BLaER1 treated with 17β-estradiol and CSF1 and Interleukin-3, amounts not matched to agents 10 nM and 100 nM (cell line): ENCODE measurements at regions not wholly inside any gene's neighbourhood (a gene's known extent, or its start where the extent isn't known, plus 50 kb on each side); places are given as distances from the start of the nearest gene placed in this dataset.
"Not testable (repeated sequence)": the region's sequence is repeated elsewhere in the genome, so short reads cannot be mapped to it uniquely, and the experiment has no call there.

ENCODE experiments used
- H3K27ac ChIP-seq, 11 experiments: shearing (Covaris generic); formaldehyde crosslinking; 2 replicates each; pipeline ENCODE4 v1.8.1; 2022
- H3K27me3 ChIP-seq, 11 experiments: shearing (Covaris generic); formaldehyde crosslinking; 2 replicates each; pipeline ENCODE4 v1.8.1; 2022
- H3K36me3 ChIP-seq, 11 experiments: shearing (Covaris generic); formaldehyde crosslinking; 2 replicates each; pipeline ENCODE4 v1.8.1; 2022
- H3K4me1 ChIP-seq, 10 experiments: shearing (Covaris generic); formaldehyde crosslinking; 2 replicates each; pipeline ENCODE4 v1.8.1; 2022
- H3K4me2 ChIP-seq, 11 experiments: shearing (Covaris generic); formaldehyde crosslinking; 2 replicates each; pipeline ENCODE4 v1.8.1; 2022
- H3K4me3 ChIP-seq, 10 experiments: shearing (Covaris generic); formaldehyde crosslinking; 2 replicates each; pipeline ENCODE4 v1.8.1; 2022
- H3K9ac ChIP-seq, 11 experiments: shearing (Covaris generic); formaldehyde crosslinking; 2 replicates each; pipeline ENCODE4 v1.8.1; 2022
- H3K9me3 ChIP-seq, 11 experiments: shearing (Covaris generic); formaldehyde crosslinking; replicated peaks in 1 of 11; 2 replicates each; pipeline ENCODE4 v1.8.1; 2022
- H4K20me1 ChIP-seq, 11 experiments: shearing (Covaris generic); formaldehyde crosslinking; 2 replicates each; pipeline ENCODE4 v1.8.1; 2022
- Cebpa-rat ChIP-seq, 11 experiments: shearing (Covaris generic); IDR thresholded peaks; 2 replicates each; pipeline ENCODE4 v1.8.1; 2022

GRCh38 chr18:39454866-39455265, 1889.3 kb upstream of the CELF4 start:
- no peak overlapping the region for H3K9ac ChIP-seq
- no peak overlapping the region for H3K27ac ChIP-seq
- H3K4me1 ChIP-seq, result peaks cover 0 to 8% (median 0%) of the 10 kb centered on the region in 10 experiments; a peak in 3 of 20 replicates
- no peaks in the 10 kb centered on the region for H3K36me3 ChIP-seq
- H3K4me3 ChIP-seq, result no peak overlapping the region
- no peak overlapping the region for H3K4me2 ChIP-seq
- H4K20me1 ChIP-seq, result no peaks in the 10 kb centered on the region
- no peak for TF ChIP-seq Cebpa-rat (IDR thresholded peaks at IDR 0.05)
- no peaks in the 10 kb centered on the region for H3K27me3 ChIP-seq
- H3K9me3 ChIP-seq, result peaks cover 0 to 7% (median 0%) of the 10 kb centered on the region in 11 experiments; a peak in 2 of 22 replicates

- Histone ChIP-seq H3K27me3 (no peaks in the 10 kb centered on the region), H3K36me3 (no peaks in the 10 kb centered on the region), H4K20me1 (no peaks in the 10 kb centered on the region), H3K27ac (peak overlapping the region in 1 of 11 experiments; percentile 60; a peak in 1 of 22 replicates), H3K4me3 (no peak overlapping the region; a peak in 1 of 20 replicates), H3K9ac (no peak overlapping the region), H3K4me2 (peak overlapping the region; percentile 4 to 65 (median 54); a peak in 18 of 22 replicates), H3K4me1 (peaks cover 0 to 8% (median 0%) of the 10 kb centered on the region in 10 experiments; a peak in 3 of 20 replicates), H3K9me3 (peaks cover 0 to 7% (median 0%) of the 10 kb centered on the region in 11 experiments; a peak in 2 of 22 replicates)
- no peak for TF ChIP-seq Cebpa-rat (IDR thresholded peaks at IDR 0.05)
Measured at GRCh38 chr18:39453882-39454281, 1888.3 kb upstream of the CELF4 start.

GRCh38 chr18:39453356-39453755, 1887.8 kb upstream of the CELF4 start:
- H3K4me3 ChIP-seq, result no peak overlapping the region
- peaks cover 0 to 1% (median 0%) of the 10 kb centered on the region in 11 experiments; a peak in 2 of 22 replicates for H3K9me3 ChIP-seq
- no peaks in the 10 kb centered on the region for H3K36me3 ChIP-seq
- H3K4me2 ChIP-seq, result peak overlapping the region in 6 of 11 experiments; percentile 49 to 65 (median 55); a peak in 9 of 22 replicates
- no peak for TF ChIP-seq Cebpa-rat (IDR thresholded peaks at IDR 0.05)
- no peaks in the 10 kb centered on the region for H3K27me3 ChIP-seq
- H3K4me1 ChIP-seq, result peaks cover 0 to 8% (median 0%) of the 10 kb centered on the region in 10 experiments; a peak in 3 of 20 replicates
- no peak overlapping the region for H3K27ac ChIP-seq
- H4K20me1 ChIP-seq, result no peaks in the 10 kb centered on the region
- H3K9ac ChIP-seq, result no peak overlapping the region

- Histone ChIP-seq H3K9ac (no peak overlapping the region), H3K36me3 (no peaks in the 10 kb centered on the region), H3K4me3 (no peak overlapping the region), H4K20me1 (no peaks in the 10 kb centered on the region), H3K27me3 (no peaks in the 10 kb centered on the region), H3K4me1 (peaks cover 0 to 8% (median 0%) of the 10 kb centered on the region in 10 experiments; a peak in 3 of 20 replicates), H3K27ac (no peak overlapping the region), H3K4me2 (no peak overlapping the region), H3K9me3 (no peaks in the 10 kb centered on the region)
- TF ChIP-seq Cebpa-rat (IDR thresholded peaks at IDR 0.05), result no peak
Measured at GRCh38 chr18:39450958-39451357, 1885.4 kb upstream of the CELF4 start.

GRCh38 chr18:39449566-39449965, 1884.0 kb upstream of the CELF4 start:
- no peaks in the 10 kb centered on the region for H4K20me1 ChIP-seq
- no peak for TF ChIP-seq Cebpa-rat (IDR thresholded peaks at IDR 0.05)
- H3K27ac ChIP-seq, result no peak overlapping the region
- no peak overlapping the region for H3K4me2 ChIP-seq
- H3K4me3 ChIP-seq, result no peak overlapping the region
- no peak overlapping the region for H3K9ac ChIP-seq
- no peaks in the 10 kb centered on the region for H3K27me3 ChIP-seq
- H3K9me3 ChIP-seq, result no peaks in the 10 kb centered on the region
- peaks cover 0 to 8% (median 0%) of the 10 kb centered on the region in 10 experiments; a peak in 4 of 20 replicates for H3K4me1 ChIP-seq
- no peaks in the 10 kb centered on the region for H3K36me3 ChIP-seq

- no peak overlapping the region for H3K4me2 ChIP-seq
- no peaks in the 10 kb centered on the region for H3K9me3 ChIP-seq
- H3K27ac ChIP-seq, result no peak overlapping the region
- no peaks in the 10 kb centered on the region for H4K20me1 ChIP-seq
- no peak overlapping the region for H3K4me3 ChIP-seq
- no peak overlapping the region for H3K9ac ChIP-seq
- TF ChIP-seq Cebpa-rat (IDR thresholded peaks at IDR 0.05), result no peak
- peaks cover 0 to 6% (median 0%) of the 10 kb centered on the region in 10 experiments; a peak in 4 of 20 replicates for H3K4me1 ChIP-seq
- H3K36me3 ChIP-seq, result no peaks in the 10 kb centered on the region
- H3K27me3 ChIP-seq, result no peaks in the 10 kb centered on the region
Measured at GRCh38 chr18:39448942-39449341, 1883.3 kb upstream of the CELF4 start.

GRCh38 chr18:39444957-39445356, 1879.4 kb upstream of the CELF4 start:
- not testable (repeated sequence) for H4K20me1 ChIP-seq, H3K9me3 ChIP-seq, H3K4me2 ChIP-seq, H3K27me3 ChIP-seq, H3K27ac ChIP-seq, H3K4me1 ChIP-seq, H3K9ac ChIP-seq, H3K4me3 ChIP-seq, H3K36me3 ChIP-seq

GRCh38 chr18:39441648-39442047, 1876.0 kb upstream of the CELF4 start:
- Histone ChIP-seq H3K9ac (no peak overlapping the region), H3K27ac (no peak overlapping the region), H3K9me3 (no peaks in the 10 kb centered on the region), H3K27me3 (no peaks in the 10 kb centered on the region), H3K36me3 (no peaks in the 10 kb centered on the region), H3K4me1 (peaks cover 0 to 13% (median 0%) of the 10 kb centered on the region in 10 experiments; a peak in 5 of 20 replicates), H4K20me1 (no peaks in the 10 kb centered on the region), H3K4me2 (no peak overlapping the region), H3K4me3 (no peak overlapping the region)
- TF ChIP-seq Cebpa-rat (IDR thresholded peaks at IDR 0.05), result no peak

- Histone ChIP-seq H3K9me3 (no peaks in the 10 kb centered on the region), H3K27ac (no peak overlapping the region), H3K27me3 (no peaks in the 10 kb centered on the region), H3K36me3 (no peaks in the 10 kb centered on the region), H3K4me1 (peaks cover 0 to 6% (median 0%) of the 10 kb centered on the region in 10 experiments; a peak in 3 of 20 replicates), H4K20me1 (no peaks in the 10 kb centered on the region), H3K4me2 (no peak overlapping the region), H3K9ac (no peak overlapping the region), H3K4me3 (no peak overlapping the region)
- TF ChIP-seq Cebpa-rat (IDR thresholded peaks at IDR 0.05), result no peak
Measured at GRCh38 chr18:39435996-39436395, 1870.4 kb upstream of the CELF4 start.

- TF ChIP-seq Cebpa-rat (IDR thresholded peaks at IDR 0.05), result no peak
- no peaks in the 10 kb centered on the region for H3K36me3 ChIP-seq
- no peaks in the 10 kb centered on the region for H4K20me1 ChIP-seq
- H3K27me3 ChIP-seq, result no peaks in the 10 kb centered on the region
- H3K4me3 ChIP-seq, result no peak overlapping the region
- H3K4me1 ChIP-seq, result peaks cover 0 to 6% (median 0%) of the 10 kb centered on the region in 10 experiments; a peak in 3 of 20 replicates
- no peak overlapping the region for H3K9ac ChIP-seq
- no peak overlapping the region for H3K4me2 ChIP-seq
- no peak overlapping the region for H3K27ac ChIP-seq
- H3K9me3 ChIP-seq, result no peaks in the 10 kb centered on the region
Measured at GRCh38 chr18:39435209-39435608, 1869.6 kb upstream of the CELF4 start.
